ENCODE measurements at regions not wholly inside any gene's neighbourhood (a gene's known extent, or its start where the extent isn't known, plus 50 kb on each side); places are given as distances from the start of the nearest gene placed in this dataset.

DNA sequence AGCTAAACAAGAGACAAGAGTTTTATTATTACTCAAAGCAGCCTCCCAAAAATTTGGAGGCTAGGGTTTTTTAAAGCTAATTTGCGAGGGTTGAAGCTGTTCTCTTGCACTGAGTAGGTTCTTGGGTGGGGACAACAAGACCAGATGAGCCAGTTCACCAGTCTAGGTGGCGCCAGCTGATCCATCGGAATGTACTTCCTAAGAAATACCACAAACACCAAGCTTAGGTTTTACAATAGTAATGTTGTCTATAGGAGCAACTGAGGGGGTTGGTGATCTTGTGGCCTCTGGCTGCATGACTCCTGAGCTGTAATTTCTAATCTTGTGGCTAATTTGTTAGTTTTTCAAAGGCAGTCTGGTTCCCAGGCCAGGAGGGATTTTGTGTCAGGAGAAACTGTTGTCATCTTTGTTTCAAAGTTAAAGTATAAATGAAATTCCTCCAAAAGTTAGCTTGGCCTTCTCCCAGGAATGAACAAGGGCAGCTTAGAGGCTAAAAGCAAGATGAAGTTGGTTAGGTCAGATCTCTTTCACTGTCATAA, 130.6 kb downstream of the SLC7A11 start:
- TF ChIP-seq, protein P1, sequence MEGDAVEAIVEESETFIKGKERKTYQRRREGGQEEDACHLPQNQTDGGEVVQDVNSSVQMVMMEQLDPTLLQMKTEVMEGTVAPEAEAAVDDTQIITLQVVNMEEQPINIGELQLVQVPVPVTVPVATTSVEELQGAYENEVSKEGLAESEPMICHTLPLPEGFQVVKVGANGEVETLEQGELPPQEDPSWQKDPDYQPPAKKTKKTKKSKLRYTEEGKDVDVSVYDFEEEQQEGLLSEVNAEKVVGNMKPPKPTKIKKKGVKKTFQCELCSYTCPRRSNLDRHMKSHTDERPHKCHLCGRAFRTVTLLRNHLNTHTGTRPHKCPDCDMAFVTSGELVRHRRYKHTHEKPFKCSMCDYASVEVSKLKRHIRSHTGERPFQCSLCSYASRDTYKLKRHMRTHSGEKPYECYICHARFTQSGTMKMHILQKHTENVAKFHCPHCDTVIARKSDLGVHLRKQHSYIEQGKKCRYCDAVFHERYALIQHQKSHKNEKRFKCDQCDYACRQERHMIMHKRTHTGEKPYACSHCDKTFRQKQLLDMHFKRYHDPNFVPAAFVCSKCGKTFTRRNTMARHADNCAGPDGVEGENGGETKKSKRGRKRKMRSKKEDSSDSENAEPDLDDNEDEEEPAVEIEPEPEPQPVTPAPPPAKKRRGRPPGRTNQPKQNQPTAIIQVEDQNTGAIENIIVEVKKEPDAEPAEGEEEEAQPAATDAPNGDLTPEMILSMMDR (IDR thresholded peaks at IDR 0.05) = no peak
- no peak for TF ChIP-seq POLR2A (IDR thresholded peaks at IDR 0.05)
